ENCODE measurements at regions not wholly inside any gene's neighbourhood (a gene's known extent, or its start where the extent isn't known, plus 50 kb on each side); places are given as distances from the start of the nearest gene placed in this dataset.

- POLR2A ChIA-PET = no interaction called here
- Mint-ChIP-seq H3K4me1 (ENCODE audit: low read depth) (no peaks in the 10 kb centered on the region), H3K27me3 (ENCODE audit: low read depth) (peaks cover 6% of the 10 kb centered on the region), H3K9me3 (ENCODE audit: insufficient read depth) (no peaks in the 10 kb centered on the region), H3K4me3 (no peak overlapping the region), H3K36me3 (ENCODE audit: low read depth) (no peaks in the 10 kb centered on the region), H3K27ac (no peak overlapping the region)
- ATAC-seq (no peak), DNase-seq (no peak)
- CTCF ChIA-PET = no interaction called here
Observed at GRCh38 chr6:43871933-43872332, 101.9 kb downstream of the VEGFA start.

DNA sequence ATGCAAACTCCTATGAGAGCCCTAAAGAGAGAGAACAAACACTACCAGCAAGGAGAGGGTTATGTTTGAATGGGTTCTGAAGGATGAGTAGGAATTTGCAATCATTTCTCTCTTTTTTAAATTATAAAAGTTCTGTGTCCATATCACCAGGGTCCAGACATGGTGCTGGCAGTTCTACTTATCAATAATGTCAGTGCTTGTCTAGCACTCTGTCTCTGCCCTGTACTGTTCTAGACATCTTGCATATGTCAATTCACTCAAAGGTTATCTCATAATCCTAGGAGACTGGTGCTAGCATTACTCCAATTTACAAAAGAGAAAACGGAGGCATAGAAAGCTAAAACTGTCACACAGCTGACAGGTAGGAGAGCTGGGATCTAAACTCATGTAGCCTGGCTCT, 101.3 kb downstream of the VEGFA start:
- Mint-ChIP-seq H3K27ac (no peak overlapping the region), H3K36me3 (ENCODE audit: low read depth) (no peaks in the 10 kb centered on the region), H3K4me3 (no peak overlapping the region), H3K27me3 (ENCODE audit: low read depth) (peaks cover 9% of the 10 kb centered on the region), H3K4me1 (ENCODE audit: low read depth) (no peaks in the 10 kb centered on the region), H3K9me3 (ENCODE audit: insufficient read depth) (no peaks in the 10 kb centered on the region)
- no peak for DNase-seq
- no peak for ATAC-seq
- ChIA-PET CTCF (no interaction called here), POLR2A (no interaction called here)

DNA sequence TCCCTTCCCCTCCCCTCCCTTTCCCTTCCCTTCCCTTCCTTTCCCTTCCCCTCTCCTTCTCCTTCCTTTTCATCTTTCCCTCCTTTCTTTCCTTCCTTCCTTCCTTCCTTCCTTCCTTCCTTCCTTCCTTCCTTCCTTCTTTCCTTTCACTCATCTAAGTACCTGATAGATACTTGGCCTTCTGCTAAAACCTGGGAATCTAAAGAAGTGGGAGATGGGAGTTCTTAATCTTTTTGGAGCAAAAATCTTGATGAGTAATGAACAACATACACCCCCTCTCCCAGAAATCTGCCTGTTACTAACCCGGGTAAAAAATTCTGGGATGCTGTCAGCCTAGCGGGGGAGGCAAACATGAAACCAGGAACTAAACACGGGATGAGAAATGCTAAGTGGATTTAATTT, 100.7 kb downstream of the VEGFA start:
- Mint-ChIP-seq H3K27me3 (ENCODE audit: low read depth) (peaks cover 14% of the 10 kb centered on the region), H3K4me3 (no peak overlapping the region), H3K27ac (no peak overlapping the region), H3K36me3 (ENCODE audit: low read depth) (no peaks in the 10 kb centered on the region), H3K9me3 (ENCODE audit: insufficient read depth) (no peaks in the 10 kb centered on the region), H3K4me1 (ENCODE audit: low read depth) (no peaks in the 10 kb centered on the region)
- CTCF ChIA-PET = no interaction called here
- POLR2A ChIA-PET = interaction anchor here (0.6 kb wide), 1 partner anchor 156 kb away, joined by 3 read pairs; no protein-coding TSS in a partner anchor
- ATAC-seq (no peak), DNase-seq (no peak)

- Mint-ChIP-seq H3K36me3 (ENCODE audit: low read depth) (no peaks in the 10 kb centered on the region), H3K4me3 (no peak overlapping the region), H3K27me3 (ENCODE audit: low read depth) (peaks cover 14% of the 10 kb centered on the region), H3K27ac (no peak overlapping the region), H3K4me1 (ENCODE audit: low read depth) (no peaks in the 10 kb centered on the region), H3K9me3 (ENCODE audit: insufficient read depth) (no peaks in the 10 kb centered on the region)
- CTCF ChIA-PET = no interaction called here
- ATAC-seq = no peak
- DNase-seq = no peak
- POLR2A ChIA-PET = interaction anchor here (0.6 kb wide), 1 partner anchor 157 kb away, joined by 3 read pairs; no protein-coding TSS in a partner anchor
Observed at GRCh38 chr6:43869792-43870659, 100.0 kb downstream of the VEGFA start.

GRCh38 chr6:43869079-43869710, 99.2 kb downstream of the VEGFA start:
- no peak for ATAC-seq
- no peak for DNase-seq
- H3K4me1 Mint-ChIP-seq (ENCODE audit: low read depth) = no peaks in the 10 kb centered on the region
- ChIA-PET POLR2A (no interaction called here), CTCF (no interaction called here)
- H3K27ac Mint-ChIP-seq = no peak overlapping the region
- no peaks in the 10 kb centered on the region for H3K36me3 Mint-ChIP-seq (ENCODE audit: low read depth)
- peaks cover 14% of the 10 kb centered on the region for H3K27me3 Mint-ChIP-seq (ENCODE audit: low read depth)
- no peaks in the 10 kb centered on the region for H3K9me3 Mint-ChIP-seq (ENCODE audit: insufficient read depth)
- H3K4me3 Mint-ChIP-seq = no peak overlapping the region

DNA sequence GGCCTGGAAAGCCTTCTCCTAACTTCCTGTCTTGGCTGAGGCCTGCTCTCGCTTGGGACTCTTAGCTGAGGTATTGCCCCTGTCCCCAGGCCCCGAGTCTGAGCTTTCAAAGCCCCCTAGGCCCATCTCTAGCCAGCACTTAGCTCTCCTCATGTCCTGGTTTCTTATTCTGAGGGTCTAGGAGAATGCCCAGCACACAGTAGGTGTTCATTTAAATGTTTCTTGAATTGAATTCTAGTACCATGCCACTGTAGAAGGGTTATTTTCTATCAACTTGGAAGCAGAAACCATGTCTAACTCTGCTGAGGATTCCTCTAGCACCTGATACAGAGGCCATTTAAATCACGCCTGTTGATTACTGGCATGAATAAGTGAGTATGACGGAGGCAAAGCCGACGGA, 98.5 kb downstream of the VEGFA start:
- Mint-ChIP-seq H3K27ac (no peak overlapping the region), H3K4me3 (no peak overlapping the region), H3K36me3 (ENCODE audit: low read depth) (no peaks in the 10 kb centered on the region), H3K9me3 (ENCODE audit: insufficient read depth) (no peaks in the 10 kb centered on the region), H3K4me1 (ENCODE audit: low read depth) (no peaks in the 10 kb centered on the region), H3K27me3 (ENCODE audit: low read depth) (peaks cover 14% of the 10 kb centered on the region)
- no peak for ATAC-seq
- no peak for DNase-seq
- POLR2A ChIA-PET = no interaction called here
- CTCF ChIA-PET = no interaction called here

- no peak for ATAC-seq
- Mint-ChIP-seq H3K4me3 (no peak overlapping the region), H3K36me3 (ENCODE audit: low read depth) (no peaks in the 10 kb centered on the region), H3K4me1 (ENCODE audit: low read depth) (no peaks in the 10 kb centered on the region), H3K27me3 (ENCODE audit: low read depth) (peaks cover 14% of the 10 kb centered on the region), H3K9me3 (ENCODE audit: insufficient read depth) (no peaks in the 10 kb centered on the region), H3K27ac (no peak overlapping the region)
- ChIA-PET POLR2A (no interaction called here), CTCF (no interaction called here)
- no peak for DNase-seq
Observed at GRCh38 chr6:43867996-43868395, 98.0 kb downstream of the VEGFA start.

DNA sequence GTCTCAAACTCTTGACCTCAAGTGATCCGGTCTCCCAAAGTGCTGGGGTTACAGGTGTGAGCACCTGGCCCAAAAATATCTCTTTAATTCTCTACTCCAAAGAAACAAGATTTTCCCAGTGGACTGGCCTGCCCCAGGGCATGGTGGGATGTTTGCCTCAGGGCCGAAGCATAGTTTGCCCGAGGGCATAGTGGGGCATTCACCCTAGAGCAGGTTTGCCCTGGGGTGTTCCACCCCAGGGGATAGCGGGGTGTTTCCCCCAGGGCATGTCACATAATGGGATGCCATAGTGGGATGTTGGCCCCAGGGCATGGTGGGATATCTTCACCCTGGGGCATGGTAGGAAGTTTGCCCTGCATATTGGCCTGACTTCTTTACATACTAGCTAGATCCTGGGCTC, 97.2 kb downstream of the VEGFA start:
- ChIA-PET POLR2A (no interaction called here), CTCF (no interaction called here)
- H3K9me3 Mint-ChIP-seq (ENCODE audit: insufficient read depth) = no peaks in the 10 kb centered on the region
- no peak overlapping the region for H3K27ac Mint-ChIP-seq
- H3K4me3 Mint-ChIP-seq = no peak overlapping the region
- DNase-seq (no peak), ATAC-seq (no peak)
- H3K27me3 Mint-ChIP-seq (ENCODE audit: low read depth) = peaks cover 14% of the 10 kb centered on the region
- H3K36me3 Mint-ChIP-seq (ENCODE audit: low read depth) = no peaks in the 10 kb centered on the region
- no peaks in the 10 kb centered on the region for H3K4me1 Mint-ChIP-seq (ENCODE audit: low read depth)

DNA sequence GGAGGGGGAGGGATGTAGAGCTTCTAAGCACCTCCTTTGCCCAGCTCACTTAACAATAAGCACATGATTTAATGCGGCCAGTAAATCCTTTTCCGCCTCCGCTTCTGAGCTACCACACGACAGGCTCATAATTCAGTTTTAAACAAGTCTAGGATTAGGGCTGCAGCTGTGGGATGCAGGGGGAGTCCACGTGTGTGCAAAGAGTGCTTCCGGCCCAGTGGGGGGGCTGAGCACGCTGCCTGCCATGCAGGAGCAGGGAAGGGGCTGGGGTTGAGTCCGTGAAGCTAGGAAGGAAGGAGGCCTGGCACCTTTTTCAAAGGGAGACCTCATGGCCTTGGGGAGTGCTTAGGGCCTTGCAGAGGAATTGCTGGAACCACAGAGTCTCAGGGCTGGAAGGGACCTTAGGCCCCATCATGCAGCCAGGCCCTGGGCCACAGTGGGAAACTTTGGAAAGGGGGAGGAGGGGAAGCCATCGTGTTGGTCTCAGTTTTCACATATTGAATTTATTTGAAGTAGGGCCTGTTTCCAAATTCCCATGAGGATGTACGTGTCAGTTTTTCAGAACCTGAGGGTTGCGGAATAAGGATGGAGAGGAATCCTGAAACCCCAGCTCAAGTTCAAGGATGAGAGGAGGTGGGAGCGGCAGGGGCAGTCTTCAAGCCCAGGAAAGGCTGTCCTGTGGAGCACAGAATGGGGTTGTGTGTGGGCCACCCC, 96.1 kb downstream of the VEGFA start:
- POLR2A ChIA-PET = no interaction called here
- peaks cover 16% of the 10 kb centered on the region for H3K27me3 Mint-ChIP-seq (ENCODE audit: low read depth)
- ATAC-seq (no peak), DNase-seq (no peak)
- no peak overlapping the region for H3K27ac Mint-ChIP-seq
- CTCF ChIA-PET = interaction anchor here (1.4 to 1.6 kb wide), 2 partner anchors 93 to 97 kb away, joined by 3 to 4 read pairs; no protein-coding TSS in a partner anchor
- H3K36me3 Mint-ChIP-seq (ENCODE audit: low read depth) = no peaks in the 10 kb centered on the region
- H3K4me3 Mint-ChIP-seq = no peak overlapping the region
- H3K9me3 Mint-ChIP-seq (ENCODE audit: insufficient read depth) = no peaks in the 10 kb centered on the region
- H3K4me1 Mint-ChIP-seq (ENCODE audit: low read depth) = no peaks in the 10 kb centered on the region

DNA sequence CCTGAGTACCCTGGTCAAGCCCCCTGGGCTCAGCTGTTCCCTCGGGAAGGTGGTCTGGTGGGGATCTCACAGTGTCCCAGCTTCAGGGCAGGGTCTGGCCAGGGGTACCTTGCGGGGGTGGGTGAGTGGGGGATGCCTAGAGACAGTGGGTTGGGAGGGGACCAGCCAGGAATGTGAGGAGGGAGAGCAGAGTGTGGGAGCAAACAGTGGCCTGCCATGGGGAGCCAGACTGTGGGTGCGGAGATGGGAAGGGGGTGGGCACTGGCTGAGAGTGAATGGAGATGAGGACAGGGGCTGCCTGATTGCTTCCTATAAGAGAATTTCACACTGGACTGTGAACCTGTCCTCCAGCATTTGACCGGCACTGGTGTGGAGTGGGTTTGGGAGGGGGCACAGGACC, 95.1 kb downstream of the VEGFA start:
- H3K27ac Mint-ChIP-seq = no peak overlapping the region
- H3K4me3 Mint-ChIP-seq = no peak overlapping the region
- POLR2A ChIA-PET = no interaction called here
- H3K36me3 Mint-ChIP-seq (ENCODE audit: low read depth) = no peaks in the 10 kb centered on the region
- DNase-seq (no peak), ATAC-seq (no peak)
- CTCF ChIA-PET = interaction anchor here (1.4 to 1.6 kb wide), 2 partner anchors 92 to 96 kb away, joined by 3 to 4 read pairs; no protein-coding TSS in a partner anchor
- peaks cover 11% of the 10 kb centered on the region for H3K27me3 Mint-ChIP-seq (ENCODE audit: low read depth)
- H3K4me1 Mint-ChIP-seq (ENCODE audit: low read depth) = no peaks in the 10 kb centered on the region
- H3K9me3 Mint-ChIP-seq (ENCODE audit: insufficient read depth) = no peaks in the 10 kb centered on the region

DNA sequence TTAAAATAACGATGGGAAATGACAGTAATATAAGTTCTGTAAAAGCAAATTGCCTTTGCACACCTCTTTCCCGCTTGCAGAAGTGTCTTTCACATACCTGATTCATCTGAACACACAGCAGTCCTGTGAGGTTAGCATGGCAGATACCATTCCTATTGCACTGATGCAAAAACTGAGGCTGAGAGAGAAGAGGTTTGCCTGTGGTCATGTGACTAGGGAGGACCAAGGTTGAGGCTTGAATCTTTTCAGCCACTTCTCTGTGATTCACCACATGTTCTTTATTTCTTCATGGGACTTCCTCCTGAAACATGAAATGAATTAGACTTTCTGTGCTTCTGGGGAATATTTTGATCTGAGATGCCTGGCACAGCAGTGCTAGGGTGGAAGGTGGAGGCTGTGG, 92.9 kb downstream of the VEGFA start:
- H3K4me1 Mint-ChIP-seq (ENCODE audit: low read depth) = no peaks in the 10 kb centered on the region
- DNase-seq (no peak), ATAC-seq (no peak)
- H3K27ac Mint-ChIP-seq = no peak overlapping the region
- no peaks in the 10 kb centered on the region for H3K36me3 Mint-ChIP-seq (ENCODE audit: low read depth)
- H3K4me3 Mint-ChIP-seq = no peak overlapping the region
- POLR2A ChIA-PET = no interaction called here
- H3K27me3 Mint-ChIP-seq (ENCODE audit: low read depth) = peaks cover 11% of the 10 kb centered on the region
- CTCF ChIA-PET = no interaction called here
- no peaks in the 10 kb centered on the region for H3K9me3 Mint-ChIP-seq (ENCODE audit: insufficient read depth)

Measured in activated CD8-positive, alpha-beta T cell treated with anti-CD3 and anti-CD28 coated beads, Interleukin-2, amount 10 ng/mL, durations not matched to agents 7 days and 5 days (primary cell).